B cell (primary cell): ENCODE measurements at regions not wholly inside any gene's neighbourhood (a gene's known extent, or its start where the extent isn't known, plus 50 kb on each side); places are given as distances from the start of the nearest gene placed in this dataset.

ENCODE experiments used
- CTCF ChIP-seq: fragments of 200-600 bp; IDR thresholded peaks from one replicate; pipeline ENCODE4 v1.8.0; 2022; ENCODE audit warnings: antibody characterized with exemption, mild to moderate bottlenecking
- EZH2 ChIP-seq: IDR thresholded peaks from 2 replicates; pipeline ENCODE4 v1.6.1; 2012; ENCODE audit warnings: borderline replicate concordance, low read depth, mild to moderate bottlenecking, moderate library complexity, low read length; ENCODE audit not compliant: insufficient read depth, poor library complexity, severe bottlenecking

- no peak for TF ChIP-seq CTCF
- no peak for TF ChIP-seq EZH2
Measured at GRCh38 chr3:104779324-104779723, 587.4 kb upstream of the ALCAM start.
